Hematopoietic multipotent progenitor cell treated with erythropoietin and hydrocortisone succinate and interleukin-3 and kit ligand, for 15 days (in vitro differentiated cells): ENCODE measurements at regions not wholly inside any gene's neighbourhood (a gene's known extent, or its start where the extent isn't known, plus 50 kb on each side); places are given as distances from the start of the nearest gene placed in this dataset.

Experiments
- DNase-seq: peaks from one replicate; pipeline ENCODE4 v3.0.0-alpha.2; 2015; ENCODE audit warnings: low spot score

DNA sequence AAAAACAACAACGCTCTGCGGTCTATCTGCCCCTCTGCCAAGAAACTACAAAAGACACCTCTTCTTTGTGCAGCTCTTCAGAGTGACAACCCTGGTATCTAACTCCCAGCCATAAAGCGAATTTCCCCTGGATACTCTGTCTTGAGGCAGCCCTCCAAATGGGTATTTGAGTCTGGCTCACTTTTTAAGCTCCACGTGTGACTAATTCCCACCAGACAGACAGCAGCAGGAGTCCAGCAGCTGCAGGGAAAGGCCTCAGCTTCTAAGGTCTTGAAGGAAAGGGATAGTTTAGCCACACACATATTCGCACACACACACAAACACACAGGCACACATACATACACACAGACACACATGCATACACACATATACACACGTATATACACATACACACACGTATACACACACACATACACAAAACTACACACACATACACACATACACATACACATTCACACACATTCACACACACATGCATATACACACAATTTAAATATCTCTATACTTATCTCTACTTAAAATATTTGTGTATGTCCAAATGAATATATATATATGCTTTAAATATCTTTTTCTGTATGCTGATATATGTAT, 188.8 kb downstream of the TSHZ3 start:
- no peak for DNase-seq

DNA sequence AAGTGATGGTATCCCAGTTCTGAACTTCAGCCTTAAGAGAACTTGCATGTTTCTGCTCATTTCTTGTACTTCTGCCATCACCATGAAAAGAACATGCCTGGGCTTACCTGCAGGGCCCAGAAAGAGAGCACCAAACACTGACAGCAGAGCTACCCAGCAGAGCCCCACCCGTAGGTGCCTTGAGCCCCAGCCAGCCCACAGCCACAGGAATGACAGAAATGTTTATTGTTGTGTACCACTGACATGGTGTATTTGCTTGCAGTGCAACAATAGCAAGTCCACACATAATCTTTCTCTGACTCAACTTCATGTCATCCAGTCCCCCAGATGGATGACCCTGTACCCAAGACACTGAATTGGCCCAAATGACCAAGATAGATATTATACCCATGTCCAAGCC, 195.2 kb downstream of the TSHZ3 start:
- no peak for DNase-seq

DNA sequence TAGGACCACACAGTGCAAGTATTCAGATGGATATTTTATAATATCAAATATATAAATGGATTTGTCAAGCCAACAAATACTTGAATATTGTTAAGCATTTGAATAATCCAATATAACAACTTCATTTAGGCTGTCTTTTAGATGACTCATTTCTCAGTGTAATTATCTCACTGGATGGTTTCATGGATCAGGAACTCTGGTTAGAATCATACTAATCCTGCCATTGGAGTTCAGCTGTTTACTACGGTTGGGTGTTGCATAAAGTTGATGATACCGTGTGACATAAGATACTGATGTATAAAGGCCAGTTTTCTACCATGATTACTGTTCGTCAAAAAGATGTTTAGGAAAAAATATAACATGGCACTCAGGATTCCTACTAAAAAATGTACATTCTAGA, 196.3 kb downstream of the TSHZ3 start:
- DNase-seq = no peak

DNA sequence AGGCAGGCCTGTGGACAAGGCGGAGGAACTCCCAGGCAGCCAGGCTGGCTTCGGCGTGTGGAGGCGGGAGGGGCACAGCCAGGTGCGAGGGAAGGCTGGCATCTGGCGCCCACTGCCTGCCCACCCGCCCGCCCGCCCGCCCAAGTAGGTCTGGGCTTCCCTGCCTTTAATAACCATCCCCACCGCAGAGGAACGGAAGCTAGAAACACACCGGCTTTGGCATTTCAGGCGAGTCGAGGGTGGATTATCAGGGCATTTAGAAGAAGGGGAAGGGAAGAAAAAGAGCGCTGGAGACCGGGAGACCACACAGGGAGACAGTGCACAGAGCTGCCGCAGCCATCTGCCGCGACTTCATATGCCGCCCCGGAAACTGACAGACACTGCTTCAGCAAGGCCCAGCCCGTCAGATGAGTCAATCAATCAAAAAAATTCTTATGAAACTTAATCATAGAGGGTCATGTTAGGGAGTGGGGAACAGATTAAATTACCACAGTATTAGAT, 199.7 kb downstream of the TSHZ3 start:
- no peak for DNase-seq

DNA sequence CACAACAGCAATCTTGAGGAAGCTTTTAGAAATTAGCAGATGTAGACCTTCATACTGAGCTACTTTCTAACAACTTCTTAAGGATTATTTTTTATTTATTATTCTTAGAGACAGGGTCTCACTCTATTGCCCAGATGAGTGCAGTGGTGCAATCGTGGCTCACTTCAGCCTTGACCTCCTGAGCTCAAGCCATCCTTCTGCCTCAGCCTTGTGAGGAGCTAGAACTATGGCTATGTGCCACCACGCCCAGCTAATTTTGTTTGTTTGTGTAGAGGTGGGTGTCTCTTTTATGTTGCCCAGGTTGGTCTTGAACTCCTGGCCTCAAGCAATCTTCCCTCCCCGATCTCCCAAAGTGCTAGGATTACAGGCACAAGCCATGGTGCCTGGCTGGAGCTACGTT, 200.6 kb downstream of the TSHZ3 start:
- no peak for DNase-seq

DNA sequence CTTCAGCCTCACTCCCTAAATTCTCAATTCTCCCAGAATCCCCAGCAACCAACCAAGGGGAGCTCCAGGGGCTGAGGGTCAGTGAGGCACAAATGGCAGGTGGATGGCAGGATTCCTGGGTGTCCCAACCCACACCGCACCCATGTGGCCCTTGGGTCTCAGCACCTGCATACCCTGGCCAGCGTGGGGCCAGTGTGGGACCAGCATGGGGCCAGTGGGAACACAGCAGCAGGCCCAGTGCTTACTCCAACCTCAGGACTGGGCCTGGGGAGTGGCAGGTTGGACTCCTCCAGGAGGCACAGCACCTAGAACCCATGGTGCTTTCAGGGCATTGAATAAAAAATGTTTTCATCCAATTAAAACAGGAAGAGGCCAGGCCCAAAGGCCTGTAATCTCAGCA, 202.0 kb downstream of the TSHZ3 start:
- DNase-seq = no peak

DNA sequence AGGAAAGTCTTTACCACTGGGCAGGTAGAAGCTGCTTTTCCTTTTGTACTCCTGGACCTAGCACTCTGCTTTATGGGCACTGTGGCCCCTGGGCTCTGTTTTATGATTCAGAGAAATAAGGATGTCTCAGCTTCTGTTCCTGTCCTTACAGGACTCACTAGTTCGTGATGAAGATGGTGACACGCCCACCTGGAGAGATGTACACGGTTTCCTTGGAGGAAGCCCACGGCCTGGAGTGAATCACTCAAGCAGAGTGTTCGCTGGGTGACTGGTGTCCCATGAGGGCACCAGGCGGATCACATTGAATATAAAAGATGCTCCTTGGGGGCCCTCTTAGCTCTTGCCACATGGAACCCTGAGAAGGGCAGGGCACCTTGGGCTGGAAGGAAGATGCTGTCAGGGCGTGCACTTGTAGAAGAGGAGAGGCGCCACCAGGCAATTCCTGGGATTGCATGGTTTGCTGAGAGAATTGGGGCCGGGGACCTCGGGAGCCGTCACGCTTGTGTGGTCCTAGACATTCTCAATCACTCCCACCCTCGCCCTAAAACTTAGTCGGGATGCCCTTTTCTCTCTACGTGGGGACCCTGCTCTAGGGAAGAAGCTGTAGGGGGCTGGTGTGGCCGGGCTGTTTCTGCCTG, 202.6 kb downstream of the TSHZ3 start:
- no peak for DNase-seq

DNA sequence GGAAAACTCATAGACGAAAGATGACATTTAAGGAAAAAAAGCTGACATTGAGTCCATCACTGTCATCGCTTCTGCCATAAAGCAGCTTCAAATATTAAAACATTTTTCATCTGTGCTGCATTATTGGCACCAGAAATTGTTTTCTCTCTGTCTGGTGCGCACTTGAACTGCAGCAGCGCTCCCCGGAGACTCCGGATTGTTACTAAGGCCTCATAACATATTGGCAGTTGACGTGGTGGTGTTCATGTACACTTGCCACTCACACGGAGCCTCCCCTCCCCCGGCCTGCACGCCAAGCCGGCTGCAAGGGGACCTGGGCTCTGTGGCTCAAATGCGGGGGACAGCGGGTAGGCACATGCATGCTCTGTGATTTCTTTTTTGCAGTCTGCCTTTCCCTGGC, 203.2 kb downstream of the TSHZ3 start:
- no peak for DNase-seq

DNA sequence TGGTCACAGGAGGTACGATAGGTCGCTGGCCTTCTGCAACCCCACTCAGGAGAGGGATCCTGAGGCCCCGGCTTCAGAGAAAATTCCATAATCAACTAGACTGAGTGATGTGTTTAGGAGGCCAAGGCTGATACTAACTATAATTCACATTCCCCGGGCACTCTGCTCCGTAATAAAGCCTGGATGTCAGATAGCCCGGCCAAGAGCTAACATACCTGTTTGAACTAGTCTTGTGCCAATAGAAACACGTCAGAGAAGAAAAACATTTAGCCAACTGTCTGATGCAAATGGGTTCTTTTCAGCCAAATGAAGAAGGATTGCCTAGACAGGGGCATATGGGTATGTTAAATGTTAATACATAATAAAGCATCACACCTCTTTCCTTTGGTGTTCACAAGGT, 204.2 kb downstream of the TSHZ3 start:
- no peak for DNase-seq

DNA sequence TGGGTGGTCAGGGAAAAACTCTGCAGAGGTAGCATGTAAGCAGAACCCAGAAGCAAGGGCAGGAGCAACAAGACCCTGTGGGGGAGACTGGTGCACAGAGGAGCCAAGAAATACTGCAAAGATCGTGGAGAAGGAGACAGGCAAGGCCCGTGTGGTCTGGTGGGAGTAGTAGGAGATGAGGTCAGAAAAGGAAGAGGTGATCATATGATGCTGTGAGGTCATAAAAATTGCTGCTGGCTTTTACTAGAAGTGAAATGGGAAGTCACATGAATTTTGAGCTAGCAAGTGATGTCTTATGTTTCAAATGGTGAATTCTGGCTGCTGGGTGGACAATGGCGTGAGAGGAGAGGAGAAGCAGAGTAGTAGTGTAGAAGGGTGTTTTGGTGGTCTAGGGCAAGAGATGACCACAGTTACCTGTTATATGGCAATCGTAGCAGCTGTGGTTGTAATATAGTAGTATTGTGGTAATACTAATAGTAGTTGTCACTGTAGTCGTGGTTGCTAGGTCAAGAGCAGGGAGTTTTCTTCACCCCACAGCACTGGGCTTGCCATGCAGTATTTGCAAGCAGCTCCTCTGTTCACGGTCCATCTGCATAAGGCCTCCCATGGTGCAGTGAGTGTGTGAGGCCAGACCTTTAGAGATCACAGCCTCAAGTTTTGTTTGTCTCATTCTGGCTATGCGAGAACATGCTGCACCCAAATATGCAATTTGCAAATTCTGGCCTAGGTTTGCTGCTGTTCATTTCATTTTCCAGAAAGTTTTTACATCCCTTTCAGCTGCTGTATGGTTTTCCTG, 205.0 kb downstream of the TSHZ3 start:
- no peak for DNase-seq

DNA sequence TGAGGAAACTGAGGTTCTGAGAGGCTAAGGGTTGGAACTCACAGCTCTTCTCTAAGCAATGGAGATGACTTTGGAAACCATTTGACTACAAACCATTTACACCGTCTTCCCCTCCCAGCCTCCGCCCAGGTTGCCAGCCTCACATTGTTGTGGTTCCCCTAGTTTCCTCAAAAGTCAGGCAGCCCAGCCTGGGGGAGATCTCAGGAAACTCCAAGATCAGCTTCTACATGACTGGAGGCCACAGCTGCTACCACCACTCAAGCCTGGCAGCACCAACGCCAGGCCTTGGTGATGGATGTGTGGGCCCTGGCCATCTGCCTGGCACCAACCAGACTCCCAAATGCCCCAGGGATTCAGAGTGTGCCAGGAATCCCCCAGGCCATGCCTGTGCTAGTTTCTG, 207.9 kb downstream of the TSHZ3 start:
- no peak for DNase-seq

DNA sequence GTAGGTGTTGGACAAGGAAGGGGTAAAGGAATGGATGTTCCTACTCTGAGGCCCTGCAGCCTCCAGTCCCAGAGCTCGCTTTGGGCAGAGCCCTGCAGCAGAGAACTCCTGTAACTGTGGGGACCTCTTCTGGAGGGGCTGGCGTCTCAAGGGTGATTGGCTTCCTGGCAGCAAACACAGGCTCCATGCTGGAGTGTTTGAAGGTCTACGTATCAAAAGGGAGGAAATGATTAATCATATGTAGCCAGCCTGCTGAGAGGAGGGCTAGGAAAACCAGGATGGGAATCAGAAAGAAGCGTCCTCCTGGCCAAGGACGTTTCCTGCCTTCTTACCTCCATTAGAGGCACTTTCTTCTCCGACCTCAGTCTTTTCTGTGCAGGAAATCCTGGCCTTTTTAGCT, 208.5 kb downstream of the TSHZ3 start:
- DNase-seq = no peak

DNA sequence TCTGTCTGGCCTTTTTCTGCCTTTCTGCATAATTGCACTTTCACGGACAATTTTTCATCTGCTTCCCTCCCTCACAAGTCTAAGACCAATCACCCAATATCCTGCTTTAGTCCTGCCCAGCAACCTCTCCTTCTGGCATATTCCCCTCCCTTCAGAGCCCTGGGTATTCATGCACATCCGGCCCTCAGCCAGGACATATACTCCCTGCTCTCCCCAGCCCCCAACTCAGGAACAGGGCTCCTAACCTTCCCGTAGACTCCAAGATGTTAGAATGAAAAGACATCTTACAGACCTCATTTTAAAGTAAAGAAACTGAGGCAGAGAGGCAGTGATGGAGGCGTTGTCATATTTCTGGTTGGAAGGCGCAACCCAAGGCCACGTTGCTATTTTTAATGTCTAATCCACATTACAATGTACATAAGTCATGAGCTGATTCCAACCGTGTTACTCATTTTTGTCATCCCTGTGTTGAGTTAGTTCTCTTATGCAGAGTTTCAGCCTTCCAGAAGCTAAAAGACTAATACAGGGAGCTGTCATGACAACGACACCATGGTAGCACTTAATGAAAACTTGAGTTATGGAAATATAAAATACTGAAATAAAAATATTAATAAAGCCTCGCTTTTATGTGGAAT, 209.2 kb downstream of the TSHZ3 start:
- DNase-seq = no peak

DNA sequence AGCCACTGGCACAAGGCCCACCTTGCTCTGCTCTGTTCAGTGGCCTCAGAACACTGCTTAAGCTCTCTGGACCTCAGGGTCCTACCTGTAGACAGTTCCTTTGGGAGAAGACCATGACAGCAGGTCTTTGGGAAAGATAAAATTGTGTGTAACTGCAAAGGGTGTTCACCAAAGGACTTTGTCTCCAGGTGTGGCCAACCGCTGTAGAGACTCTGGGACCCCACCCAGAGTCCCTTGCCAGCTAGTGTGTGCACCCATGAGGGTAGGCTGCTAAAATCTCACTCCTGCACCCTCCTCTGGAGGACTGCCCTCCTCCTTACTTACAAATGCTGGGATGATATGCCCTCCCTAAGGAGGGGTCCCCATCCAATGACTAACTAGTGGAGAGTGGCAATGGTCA, 211.2 kb downstream of the TSHZ3 start:
- no peak for DNase-seq

DNA sequence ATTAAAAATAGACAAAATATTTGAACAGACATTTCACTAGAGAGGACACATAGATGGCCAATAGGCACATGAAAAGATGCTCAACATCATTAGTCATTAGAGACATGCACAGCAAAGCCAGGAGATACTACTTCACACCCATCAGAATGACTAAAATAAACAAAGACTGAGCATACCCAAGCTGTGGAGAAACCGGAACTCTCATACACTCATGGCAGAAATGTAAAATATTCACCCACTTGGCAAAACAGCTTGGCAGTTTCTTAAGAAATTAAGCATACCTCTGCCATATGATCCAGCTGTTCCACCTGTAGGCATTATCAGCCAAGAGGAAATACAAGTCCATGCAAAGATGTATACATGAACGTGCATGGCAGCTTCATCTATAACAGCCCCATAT, 213.4 kb downstream of the TSHZ3 start:
- no peak for DNase-seq

DNA sequence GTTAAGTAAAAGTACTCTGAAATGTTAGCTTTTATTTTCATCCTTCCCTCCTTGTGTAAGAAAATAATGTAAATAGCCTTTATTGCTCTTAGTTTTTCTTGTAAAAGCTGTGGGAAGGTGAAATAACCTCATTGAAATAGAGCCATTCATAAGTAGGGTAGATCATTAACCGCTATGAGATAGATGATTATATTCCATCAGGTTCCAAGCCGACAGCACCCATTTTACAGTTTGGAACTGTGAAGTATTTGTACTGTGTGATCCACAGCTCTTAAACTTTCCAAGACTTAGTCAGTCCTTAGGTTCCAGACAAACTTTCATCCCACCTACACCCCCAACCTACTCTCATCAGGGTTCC, 216.5 kb downstream of the TSHZ3 start:
- DNase-seq = no peak

DNA sequence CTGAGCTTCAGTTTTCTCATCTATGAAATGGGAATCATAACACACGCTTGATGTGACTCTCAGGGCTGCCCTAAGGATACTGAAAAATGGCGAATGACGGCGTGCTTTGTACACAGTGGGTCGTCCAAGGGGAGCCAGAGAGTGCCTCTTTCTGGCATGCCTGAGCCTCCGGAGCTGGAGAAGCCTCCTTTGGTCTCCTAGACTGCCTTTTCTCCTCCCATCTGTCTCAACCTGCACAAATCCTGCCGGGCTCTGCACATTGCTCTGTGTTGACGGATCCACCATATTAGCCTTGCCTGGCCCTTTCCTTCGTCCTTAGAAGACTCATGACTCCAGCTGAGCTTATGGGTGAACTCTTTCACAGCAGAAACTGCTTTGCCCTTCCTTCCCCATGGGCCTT, 220.9 kb downstream of the TSHZ3 start:
- no peak for DNase-seq

DNA sequence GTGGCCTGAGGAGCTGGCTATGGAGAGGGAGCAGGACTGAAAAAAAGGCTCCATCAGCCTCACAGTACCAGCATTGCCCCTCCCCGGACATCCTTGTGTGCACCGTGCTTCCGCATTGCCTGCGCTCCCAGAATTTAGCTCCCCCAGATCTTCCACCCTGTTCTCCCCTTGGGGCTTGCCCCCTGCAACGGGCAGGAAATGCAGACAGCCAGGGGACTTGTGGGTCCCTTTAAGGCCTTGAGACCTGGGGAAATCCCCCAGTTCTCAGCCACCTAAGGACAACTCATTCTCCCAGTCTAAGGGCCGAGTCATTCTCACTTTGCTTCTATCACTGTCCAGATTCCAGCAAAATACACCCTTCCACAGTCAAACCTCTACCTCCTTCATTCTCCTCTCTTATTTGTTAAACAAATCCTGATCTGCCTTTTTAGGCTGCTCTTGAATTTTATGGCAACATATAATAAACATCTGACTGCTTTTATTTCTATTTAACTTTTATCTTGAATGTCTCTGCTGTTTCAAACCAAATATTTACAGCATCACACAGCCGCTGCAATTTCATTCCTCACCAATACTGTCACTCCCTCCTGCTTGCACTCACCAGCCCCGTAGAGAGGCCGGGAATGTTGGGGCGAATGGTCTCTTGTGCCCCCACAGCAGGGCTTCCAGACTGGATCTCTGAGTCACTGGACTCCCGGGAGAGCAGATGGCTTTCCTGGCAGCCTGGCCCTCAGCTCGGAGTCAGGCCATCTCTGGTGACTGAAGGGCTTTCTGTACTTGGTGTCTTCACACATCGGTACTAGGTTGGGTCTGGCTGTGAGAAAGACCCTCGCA, 221.9 kb downstream of the TSHZ3 start:
- DNase-seq = no peak

DNA sequence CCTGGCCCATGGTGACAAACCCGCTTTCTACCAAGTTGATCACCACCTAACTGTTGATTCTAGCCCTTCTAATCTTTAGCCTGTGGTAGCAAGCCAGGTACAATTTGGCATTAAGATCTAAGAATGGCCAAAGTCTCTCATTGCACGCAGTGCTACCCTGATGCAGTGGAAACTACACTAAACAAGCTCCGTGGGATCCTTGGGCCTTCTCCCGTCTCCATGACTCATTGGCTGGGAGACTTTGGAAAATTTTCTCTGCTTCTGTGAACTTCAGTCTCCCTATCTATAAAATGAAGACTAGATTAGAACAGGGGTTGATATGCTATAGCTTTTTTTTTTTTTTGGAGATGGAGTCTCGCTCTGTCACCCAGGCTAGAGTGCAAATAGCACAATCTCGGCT, 223.0 kb downstream of the TSHZ3 start:
- no peak for DNase-seq

DNA sequence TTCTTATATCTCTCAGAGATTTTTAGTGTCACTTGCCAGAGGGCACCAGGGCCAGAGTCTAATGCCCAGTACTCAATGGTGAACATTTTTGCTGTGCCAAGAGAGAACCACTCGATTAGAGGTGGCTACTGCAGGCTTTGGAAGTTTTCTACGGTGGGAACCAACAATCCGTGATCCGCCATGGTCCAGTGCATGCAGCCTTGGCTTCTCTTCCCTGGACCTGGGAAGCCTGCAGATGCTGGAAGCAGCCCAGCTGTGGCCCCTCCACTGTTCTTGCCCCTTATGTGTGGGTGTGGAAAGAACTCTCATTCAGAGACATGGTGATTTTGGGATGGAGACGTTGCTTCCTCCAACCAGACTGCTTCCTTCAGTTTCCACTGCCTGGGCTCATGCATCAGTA, 224.2 kb downstream of the TSHZ3 start:
- no peak for DNase-seq

DNA sequence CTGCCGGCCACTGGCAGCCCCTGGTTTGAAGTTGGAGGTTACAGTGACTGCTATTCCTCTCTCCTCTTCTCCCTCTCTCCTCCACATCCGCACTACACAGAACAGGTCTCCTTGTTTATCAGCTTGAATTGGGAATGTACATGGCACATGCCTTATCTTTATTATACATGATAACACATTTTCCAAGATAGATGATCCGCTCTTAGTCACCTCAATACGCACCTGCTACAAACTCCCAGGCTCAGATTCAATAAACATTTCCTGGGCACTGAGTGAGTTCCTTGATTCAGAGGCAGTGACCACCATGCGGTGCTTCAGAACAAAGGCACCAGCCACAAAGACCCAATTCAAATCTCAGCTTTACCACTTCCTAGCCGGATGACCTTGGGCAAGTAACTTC, 227.7 kb downstream of the TSHZ3 start:
- no peak for DNase-seq

DNA sequence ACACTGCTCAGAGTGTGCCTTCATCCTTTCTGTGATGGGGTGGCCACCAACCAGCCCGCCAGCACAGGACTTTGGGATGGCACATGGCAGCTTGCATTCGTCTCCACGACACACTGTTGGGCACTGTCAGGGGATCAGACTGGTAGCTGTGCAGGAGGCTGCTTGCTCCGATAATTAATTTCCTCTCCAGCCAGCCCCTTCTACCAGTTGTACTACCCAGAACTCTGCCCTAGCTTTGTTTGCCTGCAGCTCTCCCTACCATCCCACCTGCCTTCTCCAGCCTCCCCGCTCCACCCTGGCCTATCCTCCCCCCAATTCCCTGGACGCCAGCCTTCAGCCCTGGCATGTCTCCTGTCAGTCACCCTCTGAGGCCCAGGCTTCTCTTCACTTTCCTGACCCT, 228.3 kb downstream of the TSHZ3 start:
- DNase-seq = no peak
